Breast epithelium (tissue), 4 donors: ENCODE measurements at regions not wholly inside any gene's neighbourhood (a gene's known extent, or its start where the extent isn't known, plus 50 kb on each side); places are given as distances from the start of the nearest gene placed in this dataset.
"Not testable (repeated sequence)": the region's sequence is repeated elsewhere in the genome, so short reads cannot be mapped to it uniquely, and the experiment has no call there.

ENCODE experiments used
- DNase-seq, 2 donors: peaks; one replicate each; pipeline ENCODE4 v3.0.0-alpha.2; 2019; ENCODE audit warnings: low spot score in 2 of 2
- H3K27ac ChIP-seq, 2 donors: fragments of 200-600 bp; sonication (generic) in 1 of 2; one replicate each; pipeline ENCODE4 v1.5.1; 2016 to 2019; ENCODE audit warnings: mild to moderate bottlenecking in 1 of 2
- H3K27me3 ChIP-seq, 2 donors: fragments of 200-600 bp; sonication (generic) in 1 of 2; one replicate each; pipeline versions ENCODE4 v1.5.1 to v1.6.0; 2017 to 2019; ENCODE audit warnings: control low read depth in 1 of 2, mild to moderate bottlenecking in 1 of 2
- H3K36me3 ChIP-seq: fragments of 200-600 bp; one replicate; pipeline ENCODE4 v1.5.1; 2019
- H3K4me1 ChIP-seq, 2 donors: fragments of 200-600 bp; sonication (generic); one replicate each; pipeline ENCODE4 v1.5.1; 2016 to 2019; ENCODE audit warnings: control low read depth in 1 of 2
- H3K4me3 ChIP-seq, 3 donors: fragments of 200-600 bp; sonication (generic); 1 replicate in 2 of 3; 2 replicates in 1 of 3; pipeline ENCODE4 v1.5.1; 2016 to 2019; ENCODE audit warnings: mild to moderate bottlenecking in 3 of 3, moderate library complexity in 2 of 3
- H3K9me3 ChIP-seq, 2 donors: fragments of 200-600 bp; sonication (generic) in 1 of 2; one replicate each; pipeline ENCODE4 v1.5.1; 2016 to 2019; ENCODE audit warnings: control low read depth in 1 of 2
- POLR2A ChIP-seq: fragments of 450-650 bp; IDR thresholded peaks from one replicate; pipeline ENCODE4 v1.6.1; 2016; ENCODE audit warnings: antibody characterized with exemption, mild to moderate bottlenecking, moderate library complexity
- POLR2AphosphoS5 ChIP-seq, 3 donors: sonication (generic); formaldehyde crosslinking; IDR thresholded peaks; one replicate each; pipeline ENCODE4 v1.6.1; 2017; ENCODE audit warnings: antibody characterized with exemption in 3 of 3
- intact Hi-C: fragments of 100-400 bp; cut with DNase I; formaldehyde crosslinking; loops from one replicate; pipeline ENCODE4 v1.15.1; 2023; ENCODE audit warnings: low total_unique reads
- TF ChIP-seq, protein P1 (sequence below), 3 donors: fragments of 450-650 bp; IDR thresholded peaks; one replicate each; pipeline ENCODE4 v1.5.1; 2016 to 2017; ENCODE audit warnings: antibody characterized with exemption in 3 of 3, mild to moderate bottlenecking in 3 of 3, moderate library complexity in 3 of 3

DNA sequence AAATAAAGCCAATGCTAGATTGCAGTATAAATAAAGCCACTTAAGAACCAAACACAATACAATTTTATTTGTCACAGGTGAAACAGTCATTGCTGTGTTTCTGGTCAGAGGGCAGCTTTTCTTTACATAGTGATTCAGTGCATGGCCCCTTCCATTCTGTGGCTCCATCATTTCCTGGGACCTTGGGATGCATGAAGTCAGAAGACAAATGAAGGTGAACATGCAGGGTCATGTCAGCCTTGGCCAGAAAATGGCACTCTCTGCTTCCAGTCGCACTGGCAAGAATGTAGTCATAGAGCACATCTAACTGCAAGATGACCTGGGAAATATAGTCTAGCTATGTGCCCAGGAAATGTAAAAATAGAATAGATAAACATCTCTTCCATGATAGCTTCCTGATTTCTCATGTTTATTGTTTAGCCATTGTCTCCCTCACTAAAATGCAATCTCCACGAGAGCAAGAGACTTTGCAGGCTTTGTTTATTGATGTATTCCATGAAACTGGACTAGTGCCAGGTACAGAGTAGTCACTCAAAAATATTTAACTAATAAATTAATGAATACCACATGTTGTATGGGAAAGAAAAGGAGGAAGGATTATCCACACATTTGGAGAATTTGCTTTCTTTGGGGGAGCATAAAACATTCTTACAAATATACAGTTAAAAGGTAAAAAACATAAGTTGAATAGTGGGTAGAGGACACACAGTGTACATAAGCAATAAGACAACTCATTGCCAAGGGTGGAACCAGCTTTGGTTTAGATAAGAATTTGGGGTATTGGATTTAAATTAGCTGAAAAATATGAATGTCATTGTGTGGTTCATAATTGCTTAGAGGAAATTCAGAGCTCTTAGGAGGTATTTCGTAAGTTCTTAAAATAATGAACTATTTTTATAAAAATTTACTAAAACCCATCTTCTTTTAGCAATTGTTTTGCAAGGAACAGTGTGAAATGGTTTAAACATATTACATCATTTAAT is 343.8 kb downstream of the PID1 start:
- Histone ChIP-seq H3K27ac (no peak overlapping the region), H3K36me3 (no peaks in the 10 kb centered on the region), H3K4me3 (no peak overlapping the region), H3K4me1 (no peaks in the 10 kb centered on the region), H3K9me3 (peaks cover 0 to 10% of the 10 kb centered on the region in 2 donors), H3K27me3 (no peaks in the 10 kb centered on the region)
- TF ChIP-seq, protein P1, sequence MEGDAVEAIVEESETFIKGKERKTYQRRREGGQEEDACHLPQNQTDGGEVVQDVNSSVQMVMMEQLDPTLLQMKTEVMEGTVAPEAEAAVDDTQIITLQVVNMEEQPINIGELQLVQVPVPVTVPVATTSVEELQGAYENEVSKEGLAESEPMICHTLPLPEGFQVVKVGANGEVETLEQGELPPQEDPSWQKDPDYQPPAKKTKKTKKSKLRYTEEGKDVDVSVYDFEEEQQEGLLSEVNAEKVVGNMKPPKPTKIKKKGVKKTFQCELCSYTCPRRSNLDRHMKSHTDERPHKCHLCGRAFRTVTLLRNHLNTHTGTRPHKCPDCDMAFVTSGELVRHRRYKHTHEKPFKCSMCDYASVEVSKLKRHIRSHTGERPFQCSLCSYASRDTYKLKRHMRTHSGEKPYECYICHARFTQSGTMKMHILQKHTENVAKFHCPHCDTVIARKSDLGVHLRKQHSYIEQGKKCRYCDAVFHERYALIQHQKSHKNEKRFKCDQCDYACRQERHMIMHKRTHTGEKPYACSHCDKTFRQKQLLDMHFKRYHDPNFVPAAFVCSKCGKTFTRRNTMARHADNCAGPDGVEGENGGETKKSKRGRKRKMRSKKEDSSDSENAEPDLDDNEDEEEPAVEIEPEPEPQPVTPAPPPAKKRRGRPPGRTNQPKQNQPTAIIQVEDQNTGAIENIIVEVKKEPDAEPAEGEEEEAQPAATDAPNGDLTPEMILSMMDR (IDR thresholded peaks at IDR 0.05) = no peak
- no peak for TF ChIP-seq POLR2AphosphoS5 (IDR thresholded peaks at IDR 0.05)
- TF ChIP-seq POLR2A = no peak
- intact Hi-C loops = no loop called here
- DNase-seq = no peak

DNA sequence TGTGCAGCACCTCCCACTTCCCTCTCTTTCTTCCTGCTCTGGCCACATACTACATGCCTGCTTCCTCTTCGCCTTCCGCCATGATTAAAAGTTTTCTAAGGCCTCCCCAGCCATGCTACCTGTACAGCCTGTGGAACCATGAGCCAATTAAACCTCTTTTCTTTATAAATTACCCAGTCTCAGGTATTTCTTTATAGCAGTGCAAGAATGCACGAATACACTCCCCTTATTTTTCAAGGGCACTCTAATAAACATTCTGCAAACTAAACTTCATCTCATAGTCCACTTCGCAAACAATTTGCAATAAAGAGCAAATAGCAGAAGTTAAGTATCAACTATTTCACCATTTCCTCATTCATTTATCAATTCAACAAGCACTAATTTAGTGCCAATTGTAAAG is 351.3 kb downstream of the PID1 start:
- no peak for DNase-seq
- Histone ChIP-seq H3K27ac (no peak overlapping the region), H3K4me1 (no peaks in the 10 kb centered on the region), H3K27me3 (no peaks in the 10 kb centered on the region), H3K4me3 (no peak overlapping the region), H3K9me3 (no peaks in the 10 kb centered on the region), H3K36me3 (no peaks in the 10 kb centered on the region)
- TF ChIP-seq POLR2AphosphoS5 (IDR thresholded peaks at IDR 0.05) (no peak), POLR2A (no peak)
- TF ChIP-seq, protein P1 (IDR thresholded peaks at IDR 0.05) = no peak
- intact Hi-C loops = no loop called here

DNA sequence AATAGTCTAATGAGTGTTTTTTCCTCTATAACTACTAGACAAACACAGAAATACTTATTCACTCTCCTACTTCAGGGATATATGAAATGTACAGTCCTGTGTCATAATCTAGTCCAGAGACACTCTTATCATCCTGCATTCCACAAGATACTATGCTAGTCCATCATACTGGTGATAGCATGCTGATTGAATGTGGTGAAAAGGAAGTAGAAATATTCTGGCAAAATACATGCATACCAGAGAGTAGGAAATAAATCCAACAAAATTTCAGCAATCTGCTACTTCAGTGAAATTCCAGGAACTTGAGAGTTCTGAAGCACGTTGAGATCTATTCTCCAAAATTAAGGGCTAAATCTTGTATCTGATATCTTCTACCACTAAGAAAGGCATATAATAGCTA is 353.9 kb downstream of the PID1 start:
- Histone ChIP-seq H3K27ac (no peak overlapping the region), H3K36me3 (no peaks in the 10 kb centered on the region), H3K27me3 (no peaks in the 10 kb centered on the region), H3K9me3 (no peaks in the 10 kb centered on the region), H3K4me3 (no peak overlapping the region), H3K4me1 (no peaks in the 10 kb centered on the region)
- TF ChIP-seq POLR2AphosphoS5 (IDR thresholded peaks at IDR 0.05) (no peak), POLR2A (no peak)
- TF ChIP-seq, protein P1 (IDR thresholded peaks at IDR 0.05) = no peak
- DNase-seq = no peak
- intact Hi-C loops = no loop called here

DNA sequence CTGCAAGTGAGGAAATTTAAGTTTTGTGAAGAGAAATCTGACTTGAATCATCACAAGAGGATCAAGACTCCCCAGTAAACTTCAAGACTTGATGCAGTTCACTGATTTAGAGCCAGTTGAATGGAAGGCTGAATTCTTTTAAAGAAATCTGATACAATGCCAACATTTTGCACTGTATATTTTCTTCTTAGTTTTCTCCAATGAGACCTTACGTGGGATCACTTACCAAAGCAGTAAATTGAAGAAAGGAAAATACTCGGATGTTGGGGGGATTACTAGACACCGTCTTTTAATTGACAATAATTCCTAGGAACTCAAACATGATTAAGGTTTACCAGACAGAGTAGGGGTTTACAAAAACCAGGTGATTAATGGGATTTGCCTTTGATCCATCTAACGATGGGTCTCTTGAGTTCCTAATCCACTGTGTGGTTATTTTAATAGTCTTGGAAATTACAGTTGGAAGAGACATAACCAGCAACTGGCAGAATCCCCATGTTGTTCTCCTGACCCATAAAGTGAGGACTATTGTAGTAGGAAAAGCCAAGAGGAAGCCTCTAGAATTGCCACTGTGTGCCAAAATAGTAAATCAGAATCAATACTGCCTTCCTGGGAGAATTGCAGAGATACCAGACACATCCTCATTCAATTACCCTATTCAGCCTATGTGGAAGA is 354.5 kb downstream of the PID1 start:
- H3K4me3 ChIP-seq = no peak overlapping the region
- H3K9me3 ChIP-seq = no peaks in the 10 kb centered on the region
- no peaks in the 10 kb centered on the region for H3K36me3 ChIP-seq
- no peaks in the 10 kb centered on the region for H3K4me1 ChIP-seq
- intact Hi-C loops = no loop called here
- DNase-seq = no peak
- no peaks in the 10 kb centered on the region for H3K27me3 ChIP-seq
- TF ChIP-seq, protein P1 (IDR thresholded peaks at IDR 0.05) = no peak
- TF ChIP-seq POLR2A (no peak), POLR2AphosphoS5 (IDR thresholded peaks at IDR 0.05) (no peak)
- H3K27ac ChIP-seq = no peak overlapping the region

DNA sequence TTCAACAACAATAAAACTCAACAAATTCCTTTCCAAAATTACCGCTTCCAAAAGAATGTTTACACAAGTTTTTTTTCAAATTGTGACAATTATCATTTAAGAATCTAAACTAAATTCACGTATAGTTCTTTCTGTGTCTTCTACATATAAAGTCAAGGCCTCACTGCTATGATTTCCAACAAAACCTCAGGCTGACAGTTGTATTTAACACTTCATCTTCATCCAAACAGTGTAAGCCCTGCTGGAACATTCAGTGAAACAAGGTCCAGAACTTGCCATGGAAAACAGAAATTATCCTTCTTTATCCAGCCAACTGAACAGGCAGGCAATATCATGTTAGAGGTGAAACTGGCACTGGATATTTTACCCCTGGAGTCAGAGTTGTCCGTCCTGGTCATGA is 357.9 kb downstream of the PID1 start:
- TF ChIP-seq POLR2AphosphoS5 (IDR thresholded peaks at IDR 0.05) (no peak), POLR2A (no peak)
- TF ChIP-seq, protein P1 (IDR thresholded peaks at IDR 0.05) = no peak
- Histone ChIP-seq H3K36me3 (no peaks in the 10 kb centered on the region), H3K4me1 (no peaks in the 10 kb centered on the region), H3K4me3 (no peak overlapping the region), H3K9me3 (no peaks in the 10 kb centered on the region), H3K27me3 (no peaks in the 10 kb centered on the region), H3K27ac (no peak overlapping the region)
- DNase-seq = no peak
- intact Hi-C loops = no loop called here

DNA sequence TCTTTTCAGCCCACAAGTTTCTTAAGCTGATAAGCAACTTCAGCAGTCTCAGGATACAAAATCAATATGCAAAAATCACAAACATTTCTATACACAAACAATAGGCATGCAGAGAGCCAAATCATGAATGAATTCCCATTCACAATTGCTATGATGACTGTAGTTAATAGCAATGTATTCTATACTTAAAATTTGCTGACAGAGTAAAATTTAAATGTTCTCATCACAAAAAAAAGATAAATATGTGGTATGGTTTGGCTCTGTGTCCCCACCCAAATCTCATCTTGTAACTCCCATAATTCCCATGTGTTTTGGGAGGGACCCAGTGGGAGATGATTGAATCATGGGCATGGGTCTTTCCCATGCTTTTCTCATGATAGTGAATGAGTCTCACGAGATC is 360.2 kb downstream of the PID1 start:
- DNase-seq, H3K4me3 ChIP-seq, H3K4me1 ChIP-seq, H3K27ac ChIP-seq, H3K36me3 ChIP-seq, H3K9me3 ChIP-seq, H3K27me3 ChIP-seq, intact Hi-C loops: not testable (repeated sequence)
